Fibroblast of lung (primary cell): ENCODE measurements at regions not wholly inside any gene's neighbourhood (a gene's known extent, or its start where the extent isn't known, plus 50 kb on each side); places are given as distances from the start of the nearest gene placed in this dataset.

Experiments
- EZH2 ChIP-seq: IDR thresholded peaks from 2 replicates; pipeline ENCODE4 v1.5.1; 2012; ENCODE audit warnings: low read length, control low read depth, mild to moderate bottlenecking; ENCODE audit errors: missing control alignments
- TF ChIP-seq, protein P1 (sequence below), 2 donors: IDR thresholded peaks in 1 of 2; conservative IDR thresholded peaks in 1 of 2; 1 replicate in 1 of 2; 2 replicates in 1 of 2; pipeline ENCODE4 v1.5.1; 2011 to 2012; ENCODE audit warnings: low read length in 2 of 2, control low read depth in 1 of 2, inconsistent platforms in 1 of 2, low read depth in 1 of 2, mild to moderate bottlenecking in 1 of 2

DNA sequence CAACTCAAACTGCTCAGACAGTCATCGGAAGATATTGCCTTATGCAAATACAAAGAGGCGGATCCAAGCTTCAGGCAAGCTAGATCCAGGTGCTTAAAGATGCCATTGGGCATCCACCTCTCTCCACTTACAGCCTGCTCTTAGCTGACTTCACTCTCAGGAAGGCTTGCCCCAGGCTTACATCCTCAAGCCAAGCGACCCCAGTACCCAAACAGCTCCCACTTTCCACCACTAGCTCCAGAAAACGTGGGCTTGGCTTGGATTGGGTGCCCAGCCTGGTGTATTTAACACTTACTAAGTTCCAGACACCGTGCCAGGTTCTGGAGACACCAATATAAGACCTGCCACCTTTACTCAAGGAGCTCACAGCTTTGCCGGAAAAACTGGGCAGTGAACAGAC, 142.1 kb upstream of the VSTM2B start:
- TF ChIP-seq, protein P1, sequence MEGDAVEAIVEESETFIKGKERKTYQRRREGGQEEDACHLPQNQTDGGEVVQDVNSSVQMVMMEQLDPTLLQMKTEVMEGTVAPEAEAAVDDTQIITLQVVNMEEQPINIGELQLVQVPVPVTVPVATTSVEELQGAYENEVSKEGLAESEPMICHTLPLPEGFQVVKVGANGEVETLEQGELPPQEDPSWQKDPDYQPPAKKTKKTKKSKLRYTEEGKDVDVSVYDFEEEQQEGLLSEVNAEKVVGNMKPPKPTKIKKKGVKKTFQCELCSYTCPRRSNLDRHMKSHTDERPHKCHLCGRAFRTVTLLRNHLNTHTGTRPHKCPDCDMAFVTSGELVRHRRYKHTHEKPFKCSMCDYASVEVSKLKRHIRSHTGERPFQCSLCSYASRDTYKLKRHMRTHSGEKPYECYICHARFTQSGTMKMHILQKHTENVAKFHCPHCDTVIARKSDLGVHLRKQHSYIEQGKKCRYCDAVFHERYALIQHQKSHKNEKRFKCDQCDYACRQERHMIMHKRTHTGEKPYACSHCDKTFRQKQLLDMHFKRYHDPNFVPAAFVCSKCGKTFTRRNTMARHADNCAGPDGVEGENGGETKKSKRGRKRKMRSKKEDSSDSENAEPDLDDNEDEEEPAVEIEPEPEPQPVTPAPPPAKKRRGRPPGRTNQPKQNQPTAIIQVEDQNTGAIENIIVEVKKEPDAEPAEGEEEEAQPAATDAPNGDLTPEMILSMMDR (conservative IDR thresholded peaks at IDR 0.05 in 1 of 2, IDR thresholded peaks at IDR 0.05 in 1 of 2; ENCODE audit: low read depth in 1 of 2, low read length in 2 of 2), result no peak
- no peak for TF ChIP-seq EZH2
